ENCODE measurements at regions not wholly inside any gene's neighbourhood (a gene's known extent, or its start where the extent isn't known, plus 50 kb on each side); places are given as distances from the start of the nearest gene placed in this dataset.

GRCh38 chr3:70899816-70900215, 587.4 kb upstream of the MDFIC2 start:
- no peak overlapping the region for H3K4me3 ChIP-seq (ENCODE audit: low read length)
- 75% methylated on average over 4 of the region's 4 CpGs for WGBS

DNA sequence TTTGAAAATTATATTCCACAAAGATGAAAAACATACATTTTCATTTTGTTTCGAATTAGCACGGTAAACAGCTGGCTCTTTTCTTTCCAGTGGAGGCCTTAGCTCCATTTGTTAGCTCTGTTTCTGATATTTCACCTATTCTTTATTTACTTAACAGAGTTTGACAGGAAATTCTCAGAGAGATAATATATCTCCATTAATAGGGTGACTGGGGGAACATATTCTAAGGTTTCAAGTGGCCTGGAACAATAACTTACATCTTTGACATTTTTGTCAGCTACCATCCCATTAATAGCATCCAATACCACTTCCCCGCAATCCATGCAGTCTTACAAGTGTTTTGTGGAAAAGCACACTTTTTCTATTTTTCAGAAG, 577.6 kb upstream of the MDFIC2 start:
- H3K9me3 ChIP-seq (ENCODE audit: control insufficient read depth, low read length), result no peaks in the 10 kb centered on the region
- ATAC-seq (no peak), DNase-seq (no peak)
- no peak overlapping the region for H3K4me3 ChIP-seq (ENCODE audit: low read length)
- no peaks in the 10 kb centered on the region for H3K27me3 ChIP-seq (ENCODE audit: control insufficient read depth, insufficient read depth)
- intact Hi-C loops (cut with DNase I), result no loop called here
- H3K27ac ChIP-seq (ENCODE audit: low read length), result no peak overlapping the region
- H3K4me1 ChIP-seq (ENCODE audit: control insufficient read depth, insufficient read depth, low read length), result peaks cover 4% of the 10 kb centered on the region
- WGBS, result 78% methylated on average over 3 of the region's 3 CpGs

More at GRCh38 chr3:70899816-70900215, 587.4 kb upstream of the MDFIC2 start:
- intact Hi-C loops (cut with DNase I), result no loop called here
- H3K27me3 ChIP-seq (ENCODE audit: control insufficient read depth, insufficient read depth), result no peaks in the 10 kb centered on the region
- DNase-seq, result no peak
- no peaks in the 10 kb centered on the region for H3K9me3 ChIP-seq (ENCODE audit: control insufficient read depth, low read length)
- H3K27ac ChIP-seq (ENCODE audit: low read length), result no peak overlapping the region
- no peak for ATAC-seq
- H3K4me1 ChIP-seq (ENCODE audit: control insufficient read depth, insufficient read depth, low read length), result no peaks in the 10 kb centered on the region

GRCh38 chr3:70889162-70890019, 577.0 kb upstream of the MDFIC2 start:
- ATAC-seq (peak; percentile 66 to 87), DNase-seq (peak in 1 of 3 donors; percentile 14)
- H3K27ac ChIP-seq (ENCODE audit: low read length), result no peak overlapping the region
- intact Hi-C loops (cut with DNase I), result no loop called here
- peaks cover 4% of the 10 kb centered on the region for H3K4me1 ChIP-seq (ENCODE audit: control insufficient read depth, insufficient read depth, low read length)
- 61% methylated on average over 8 of the region's 8 CpGs for WGBS
- no peaks in the 10 kb centered on the region for H3K9me3 ChIP-seq (ENCODE audit: control insufficient read depth, low read length)
- no peaks in the 10 kb centered on the region for H3K27me3 ChIP-seq (ENCODE audit: control insufficient read depth, insufficient read depth)
- no peak overlapping the region for H3K4me3 ChIP-seq (ENCODE audit: low read length)

GRCh38 chr3:70885636-70886035, 573.2 kb upstream of the MDFIC2 start:
- intact Hi-C loops (cut with DNase I), result no loop called here
- DNase-seq (no peak), ATAC-seq (no peak)
- no peak overlapping the region for H3K4me3 ChIP-seq (ENCODE audit: low read length)
- peaks cover 4% of the 10 kb centered on the region for H3K4me1 ChIP-seq (ENCODE audit: control insufficient read depth, insufficient read depth, low read length)
- no peak overlapping the region for H3K27ac ChIP-seq (ENCODE audit: low read length)
- no peaks in the 10 kb centered on the region for H3K9me3 ChIP-seq (ENCODE audit: control insufficient read depth, low read length)
- WGBS, result 95% methylated on average over 6 of the region's 6 CpGs
- H3K27me3 ChIP-seq (ENCODE audit: control insufficient read depth, insufficient read depth), result no peaks in the 10 kb centered on the region

DNA sequence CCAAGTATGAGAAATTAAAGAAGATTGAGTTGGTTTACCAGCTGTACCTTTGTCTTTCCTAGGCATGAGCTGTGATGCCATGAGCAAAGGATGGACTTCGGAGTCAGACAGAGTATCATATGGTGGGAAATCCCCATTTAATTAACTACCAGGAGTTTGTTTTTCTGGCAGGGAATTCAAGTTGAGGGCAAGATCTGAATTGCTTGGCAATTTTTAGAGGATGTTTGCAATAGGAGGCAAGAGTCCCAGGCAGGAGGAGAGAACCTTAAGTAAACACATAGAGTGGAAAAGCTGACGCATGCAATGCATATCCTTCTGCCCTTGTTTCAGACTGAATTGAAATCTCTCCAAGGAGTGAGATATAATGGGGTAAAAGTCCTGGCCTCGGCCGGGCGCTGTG, 569.7 kb upstream of the MDFIC2 start:
- Histone ChIP-seq H3K9me3 (ENCODE audit: control insufficient read depth, low read length) (no peaks in the 10 kb centered on the region), H3K27ac (ENCODE audit: low read length) (no peak overlapping the region), H3K4me3 (ENCODE audit: low read length) (no peak overlapping the region), H3K27me3 (ENCODE audit: control insufficient read depth, insufficient read depth) (no peaks in the 10 kb centered on the region), H3K4me1 (ENCODE audit: control insufficient read depth, insufficient read depth, low read length) (no peaks in the 10 kb centered on the region)
- DNase-seq, result no peak
- WGBS, result 90% methylated on average over 5 of the region's 5 CpGs
- ATAC-seq, result no peak
- intact Hi-C loops (cut with DNase I), result no loop called here

- WGBS, result 90% methylated on average over 2 of the region's 2 CpGs
- H3K9me3 ChIP-seq (ENCODE audit: control insufficient read depth, low read length), result no peaks in the 10 kb centered on the region
- no peak for DNase-seq
- no peak for ATAC-seq
- H3K4me3 ChIP-seq (ENCODE audit: low read length), result no peak overlapping the region
- H3K27me3 ChIP-seq (ENCODE audit: control insufficient read depth, insufficient read depth), result no peaks in the 10 kb centered on the region
- intact Hi-C loops (cut with DNase I), result no loop called here
- no peak overlapping the region for H3K27ac ChIP-seq (ENCODE audit: low read length)
- H3K4me1 ChIP-seq (ENCODE audit: control insufficient read depth, insufficient read depth, low read length), result no peaks in the 10 kb centered on the region
These were observed 568.0 kb upstream of the MDFIC2 start for GRCh38 chr3:70880421-70880820.

DNA sequence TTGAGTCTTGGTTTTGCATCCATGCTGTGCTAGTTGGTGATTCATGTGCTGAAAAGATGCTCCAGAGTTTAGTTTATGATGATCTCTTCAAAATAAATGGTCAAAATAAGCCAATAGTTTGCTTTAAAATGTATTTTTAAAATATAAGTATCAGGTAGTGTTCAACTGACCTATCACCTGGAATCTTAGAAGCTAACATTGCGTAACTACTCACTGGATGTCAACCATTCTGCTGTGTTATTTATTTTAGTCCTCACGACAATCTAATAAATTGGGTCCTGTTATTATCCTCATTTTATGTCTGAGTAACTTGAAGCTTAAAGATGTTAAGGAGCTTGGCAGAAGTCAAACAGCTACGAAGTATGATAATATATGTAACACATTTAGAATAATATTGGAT, 563.7 kb upstream of the MDFIC2 start:
- H3K4me3 ChIP-seq (ENCODE audit: low read length), result no peak overlapping the region
- H3K4me1 ChIP-seq (ENCODE audit: control insufficient read depth, insufficient read depth, low read length), result no peaks in the 10 kb centered on the region
- ATAC-seq (no peak), DNase-seq (no peak)
- H3K27ac ChIP-seq (ENCODE audit: low read length), result no peak overlapping the region
- WGBS, result 93% methylated on average over 3 of the region's 3 CpGs
- intact Hi-C loops (cut with DNase I), result no loop called here
- H3K9me3 ChIP-seq (ENCODE audit: control insufficient read depth, low read length), result no peaks in the 10 kb centered on the region
- H3K27me3 ChIP-seq (ENCODE audit: control insufficient read depth, insufficient read depth), result no peaks in the 10 kb centered on the region

GRCh38 chr3:70874196-70874595, 561.8 kb upstream of the MDFIC2 start:
- Histone ChIP-seq H3K27me3 (ENCODE audit: control insufficient read depth, insufficient read depth) (no peaks in the 10 kb centered on the region), H3K4me3 (ENCODE audit: low read length) (no peak overlapping the region), H3K27ac (ENCODE audit: low read length) (no peak overlapping the region), H3K4me1 (ENCODE audit: control insufficient read depth, insufficient read depth, low read length) (no peaks in the 10 kb centered on the region), H3K9me3 (ENCODE audit: control insufficient read depth, low read length) (no peaks in the 10 kb centered on the region)
- WGBS, result 82% methylated on average over 3 of the region's 3 CpGs
- intact Hi-C loops (cut with DNase I), result no loop called here
- DNase-seq (no peak), ATAC-seq (no peak)

GRCh38 chr3:70873686-70874085, 561.2 kb upstream of the MDFIC2 start:
- intact Hi-C loops (cut with DNase I), result no loop called here
- 93% methylated on average over 5 of the region's 5 CpGs for WGBS
- no peak overlapping the region for H3K4me3 ChIP-seq (ENCODE audit: low read length)
- H3K4me1 ChIP-seq (ENCODE audit: control insufficient read depth, insufficient read depth, low read length), result no peaks in the 10 kb centered on the region
- DNase-seq (no peak), ATAC-seq (no peak)
- H3K27ac ChIP-seq (ENCODE audit: low read length), result no peak overlapping the region
- no peaks in the 10 kb centered on the region for H3K27me3 ChIP-seq (ENCODE audit: control insufficient read depth, insufficient read depth)
- H3K9me3 ChIP-seq (ENCODE audit: control insufficient read depth, low read length), result no peaks in the 10 kb centered on the region

GRCh38 chr3:70871909-70872656, 559.6 kb upstream of the MDFIC2 start:
- DNase-seq (no peak), ATAC-seq (no peak)
- Histone ChIP-seq H3K27me3 (ENCODE audit: control insufficient read depth, insufficient read depth) (no peaks in the 10 kb centered on the region), H3K4me3 (ENCODE audit: low read length) (no peak overlapping the region), H3K4me1 (ENCODE audit: control insufficient read depth, insufficient read depth, low read length) (no peaks in the 10 kb centered on the region), H3K9me3 (ENCODE audit: control insufficient read depth, low read length) (no peaks in the 10 kb centered on the region), H3K27ac (ENCODE audit: low read length) (no peak overlapping the region)
- intact Hi-C loops (cut with DNase I), result no loop called here
- WGBS, result 85% methylated on average over 4 of the region's 4 CpGs

- intact Hi-C loops (cut with DNase I), result no loop called here
- Histone ChIP-seq H3K4me3 (ENCODE audit: low read length) (no peak overlapping the region), H3K27me3 (ENCODE audit: control insufficient read depth, insufficient read depth) (no peaks in the 10 kb centered on the region), H3K4me1 (ENCODE audit: control insufficient read depth, insufficient read depth, low read length) (no peaks in the 10 kb centered on the region), H3K27ac (ENCODE audit: low read length) (no peak overlapping the region), H3K9me3 (ENCODE audit: control insufficient read depth, low read length) (no peaks in the 10 kb centered on the region)
- no peak for DNase-seq
- no peak for ATAC-seq
These were observed 558.1 kb upstream of the MDFIC2 start for GRCh38 chr3:70870576-70870975.
